Vagina (tissue), 2 donors: ENCODE measurements at regions not wholly inside any gene's neighbourhood (a gene's known extent, or its start where the extent isn't known, plus 50 kb on each side); places are given as distances from the start of the nearest gene placed in this dataset.

Source experiments
- DNase-seq, 2 donors: peaks; one replicate each; pipeline ENCODE4 v3.0.0-alpha.2; 2017; ENCODE audit errors: extremely low spot score in 2 of 2
- H3K27ac ChIP-seq: fragments of 200-600 bp; sonication (generic); one replicate; pipeline ENCODE4 v1.5.1; 2019
- H3K27me3 ChIP-seq: fragments of 200-600 bp; sonication (generic); one replicate; pipeline ENCODE4 v1.5.1; 2019
- H3K36me3 ChIP-seq, 2 donors: fragments of 200-600 bp; sonication (generic); one replicate each; pipeline ENCODE4 v1.5.1; 2017 to 2019
- H3K4me1 ChIP-seq: fragments of 200-600 bp; sonication (generic); one replicate; pipeline ENCODE4 v1.5.1; 2019
- H3K4me3 ChIP-seq, 2 donors: fragments of 200-600 bp; sonication (generic); 1 replicate in 1 of 2; 2 replicates in 1 of 2; pipeline ENCODE4 v1.5.1; 2016 to 2019
- H3K9me3 ChIP-seq: fragments of 200-600 bp; sonication (generic); one replicate; pipeline ENCODE4 v1.5.1; 2019
- CTCF ChIP-seq, 3 experiments: fragments of 450-650 bp in 2 of 3; fragments of 200-600 bp in 1 of 3; sonication (generic) in 1 of 3; IDR thresholded peaks; one replicate each; pipeline ENCODE4 v1.5.1; 2017 to 2019; ENCODE audit warnings: antibody characterized with exemption in 3 of 3, mild to moderate bottlenecking in 2 of 3, moderate library complexity in 2 of 3
- POLR2A ChIP-seq, 2 donors: fragments of 450-650 bp; IDR thresholded peaks; one replicate each; pipeline ENCODE4 v1.6.1; 2017; ENCODE audit warnings: antibody characterized with exemption in 2 of 2, mild to moderate bottlenecking in 2 of 2, moderate library complexity in 2 of 2
- POLR2AphosphoS5 ChIP-seq, 2 donors: sonication (generic); formaldehyde crosslinking; IDR thresholded peaks; one replicate each; pipeline ENCODE4 v1.9.0; 2017; ENCODE audit warnings: antibody characterized with exemption in 2 of 2, mild to moderate bottlenecking in 2 of 2, low read depth in 1 of 2; ENCODE audit not compliant: insufficient read depth in 1 of 2
- intact Hi-C: fragments of 100-400 bp; cut with DNase I; formaldehyde crosslinking; loops from one replicate; pipeline ENCODE4 v1.15.1; 2023

GRCh38 chr18:22545066-22545760 lies 127.5 kb upstream of the CTAGE1 start:
- no peak overlapping the region for H3K4me3 ChIP-seq
- H3K27ac ChIP-seq, result peak overlapping the region; percentile 46
- no peak for DNase-seq
- no peaks in the 10 kb centered on the region for H3K27me3 ChIP-seq
- TF ChIP-seq POLR2A (IDR thresholded peaks at IDR 0.05), result no peak
- TF ChIP-seq POLR2AphosphoS5 (IDR thresholded peaks at IDR 0.05; ENCODE audit: insufficient read depth in 1 of 2, low read depth in 1 of 2), result no peak
- TF ChIP-seq CTCF (IDR thresholded peaks at IDR 0.05), result no peak
- intact Hi-C loops, result no loop called here
- H3K9me3 ChIP-seq, result no peaks in the 10 kb centered on the region
- H3K4me1 ChIP-seq, result peaks cover 51% of the 10 kb centered on the region
- H3K36me3 ChIP-seq, result no peaks in the 10 kb centered on the region

- Histone ChIP-seq H3K27me3 (no peaks in the 10 kb centered on the region), H3K4me3 (no peak overlapping the region), H3K9me3 (no peaks in the 10 kb centered on the region), H3K27ac (peak overlapping the region; percentile 74), H3K36me3 (no peaks in the 10 kb centered on the region), H3K4me1 (peaks cover 51% of the 10 kb centered on the region)
- no peak for TF ChIP-seq CTCF (IDR thresholded peaks at IDR 0.05)
- no peak for TF ChIP-seq POLR2AphosphoS5 (IDR thresholded peaks at IDR 0.05; ENCODE audit: insufficient read depth in 1 of 2, low read depth in 1 of 2)
- TF ChIP-seq POLR2A (IDR thresholded peaks at IDR 0.05), result no peak
- intact Hi-C loops, result no loop called here
- DNase-seq, result no peak
Observed at GRCh38 chr18:22546905-22547570, 129.3 kb upstream of the CTAGE1 start.

GRCh38 chr18:22547807-22548561 lies 130.3 kb upstream of the CTAGE1 start:
- H3K9me3 ChIP-seq, result no peaks in the 10 kb centered on the region
- H3K4me3 ChIP-seq, result no peak overlapping the region
- intact Hi-C loops, result no loop called here
- peaks cover 51% of the 10 kb centered on the region for H3K4me1 ChIP-seq
- no peak for DNase-seq
- peak overlapping the region; percentile 74 for H3K27ac ChIP-seq
- no peaks in the 10 kb centered on the region for H3K27me3 ChIP-seq
- TF ChIP-seq POLR2AphosphoS5 (IDR thresholded peaks at IDR 0.05; ENCODE audit: insufficient read depth in 1 of 2, low read depth in 1 of 2) (no peak), CTCF (IDR thresholded peaks at IDR 0.05) (no peak), POLR2A (IDR thresholded peaks at IDR 0.05) (no peak)
- H3K36me3 ChIP-seq, result no peaks in the 10 kb centered on the region

GRCh38 chr18:22549260-22549937 lies 131.7 kb upstream of the CTAGE1 start:
- no peak overlapping the region for H3K27ac ChIP-seq
- H3K4me3 ChIP-seq, result no peak overlapping the region
- H3K36me3 ChIP-seq, result no peaks in the 10 kb centered on the region
- DNase-seq, result no peak
- no peaks in the 10 kb centered on the region for H3K9me3 ChIP-seq
- peaks cover 40% of the 10 kb centered on the region for H3K4me1 ChIP-seq
- no peaks in the 10 kb centered on the region for H3K27me3 ChIP-seq
- TF ChIP-seq POLR2A (IDR thresholded peaks at IDR 0.05), result no peak
- no peak for TF ChIP-seq CTCF (IDR thresholded peaks at IDR 0.05)
- no peak for TF ChIP-seq POLR2AphosphoS5 (IDR thresholded peaks at IDR 0.05; ENCODE audit: insufficient read depth in 1 of 2, low read depth in 1 of 2)
- intact Hi-C loops, result no loop called here
